ENCODE measurements at regions not wholly inside any gene's neighbourhood (a gene's known extent, or its start where the extent isn't known, plus 50 kb on each side); places are given as distances from the start of the nearest gene placed in this dataset.
"Not testable (repeated sequence)": the region's sequence is repeated elsewhere in the genome, so short reads cannot be mapped to it uniquely, and the experiment has no call there.

DNA sequence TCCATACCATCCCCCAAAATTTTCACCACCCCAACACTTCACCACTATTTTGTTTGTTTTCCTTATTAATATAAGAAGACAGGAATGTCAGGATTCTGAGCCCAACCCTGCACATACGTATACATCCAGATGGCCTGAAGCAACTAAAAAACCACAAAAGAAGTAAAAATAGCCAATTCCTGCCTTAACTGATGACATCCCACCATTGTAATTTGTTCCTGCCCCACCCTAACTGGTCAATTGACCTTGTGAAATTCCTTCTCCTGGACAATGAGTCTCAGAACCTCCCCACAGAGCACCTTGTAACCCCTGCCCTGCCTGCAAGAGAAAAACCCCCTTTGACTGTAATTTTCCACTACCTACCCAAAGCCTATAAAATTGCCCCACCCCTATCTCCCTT lies 132.5 kb downstream of the ZNF675 start:
- intact Hi-C loops (cut with DNase I), result no loop called here
- Histone ChIP-seq H3K9ac (ENCODE audit: low read depth in 2 of 2, low read length in 2 of 2) (no peak overlapping the region), H3K4me3 (no peak overlapping the region), H3K36me3 (no peaks in the 10 kb centered on the region), H3K9me3 (no peaks in the 10 kb centered on the region), H3K4me1 (no peaks in the 10 kb centered on the region), H3K27ac (no peak overlapping the region), H3K27me3 (no peaks in the 10 kb centered on the region)
- TF ChIP-seq, protein P1, sequence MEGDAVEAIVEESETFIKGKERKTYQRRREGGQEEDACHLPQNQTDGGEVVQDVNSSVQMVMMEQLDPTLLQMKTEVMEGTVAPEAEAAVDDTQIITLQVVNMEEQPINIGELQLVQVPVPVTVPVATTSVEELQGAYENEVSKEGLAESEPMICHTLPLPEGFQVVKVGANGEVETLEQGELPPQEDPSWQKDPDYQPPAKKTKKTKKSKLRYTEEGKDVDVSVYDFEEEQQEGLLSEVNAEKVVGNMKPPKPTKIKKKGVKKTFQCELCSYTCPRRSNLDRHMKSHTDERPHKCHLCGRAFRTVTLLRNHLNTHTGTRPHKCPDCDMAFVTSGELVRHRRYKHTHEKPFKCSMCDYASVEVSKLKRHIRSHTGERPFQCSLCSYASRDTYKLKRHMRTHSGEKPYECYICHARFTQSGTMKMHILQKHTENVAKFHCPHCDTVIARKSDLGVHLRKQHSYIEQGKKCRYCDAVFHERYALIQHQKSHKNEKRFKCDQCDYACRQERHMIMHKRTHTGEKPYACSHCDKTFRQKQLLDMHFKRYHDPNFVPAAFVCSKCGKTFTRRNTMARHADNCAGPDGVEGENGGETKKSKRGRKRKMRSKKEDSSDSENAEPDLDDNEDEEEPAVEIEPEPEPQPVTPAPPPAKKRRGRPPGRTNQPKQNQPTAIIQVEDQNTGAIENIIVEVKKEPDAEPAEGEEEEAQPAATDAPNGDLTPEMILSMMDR (IDR thresholded peaks at IDR 0.05), result no peak
- no peak for DNase-seq

DNA sequence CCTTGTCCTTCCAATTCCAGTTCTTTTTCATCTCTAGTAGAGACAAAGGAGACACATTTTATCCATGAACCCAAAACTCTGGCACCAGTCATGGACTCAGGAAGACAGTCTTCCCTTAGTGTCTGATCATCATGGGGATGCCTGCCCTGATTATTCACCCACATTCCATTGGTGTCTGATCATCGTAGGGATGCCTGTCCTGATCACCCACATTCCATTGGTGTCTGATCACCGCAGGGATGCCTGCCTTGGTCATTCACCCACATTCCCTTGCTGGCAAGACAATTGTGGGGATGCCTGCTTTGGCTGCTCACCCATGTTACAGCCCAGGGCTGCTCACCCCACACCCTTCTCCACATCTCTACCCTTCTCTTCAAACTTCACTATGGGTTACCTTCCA lies 136.9 kb downstream of the ZNF675 start:
- H3K27me3 ChIP-seq; H3K4me1 ChIP-seq; intact Hi-C loops (cut with DNase I); DNase-seq; H3K4me3 ChIP-seq; H3K36me3 ChIP-seq; H3K9me3 ChIP-seq; H3K27ac ChIP-seq; H3K9ac ChIP-seq (ENCODE audit: low read depth in 2 of 2, low read length in 2 of 2): not testable (repeated sequence)

- Histone ChIP-seq H3K27me3 (no peaks in the 10 kb centered on the region), H3K4me3 (no peak overlapping the region), H3K27ac (no peak overlapping the region), H3K9ac (ENCODE audit: low read depth in 2 of 2, low read length in 2 of 2) (no peak overlapping the region), H3K4me1 (no peaks in the 10 kb centered on the region), H3K9me3 (no peaks in the 10 kb centered on the region), H3K36me3 (no peaks in the 10 kb centered on the region)
- DNase-seq, result no peak
- intact Hi-C loops (cut with DNase I), result no loop called here
- TF ChIP-seq, protein P1 (IDR thresholded peaks at IDR 0.05), result no peak
Observed at GRCh38 chr19:23547816-23548430, 139.1 kb downstream of the ZNF675 start.

DNA sequence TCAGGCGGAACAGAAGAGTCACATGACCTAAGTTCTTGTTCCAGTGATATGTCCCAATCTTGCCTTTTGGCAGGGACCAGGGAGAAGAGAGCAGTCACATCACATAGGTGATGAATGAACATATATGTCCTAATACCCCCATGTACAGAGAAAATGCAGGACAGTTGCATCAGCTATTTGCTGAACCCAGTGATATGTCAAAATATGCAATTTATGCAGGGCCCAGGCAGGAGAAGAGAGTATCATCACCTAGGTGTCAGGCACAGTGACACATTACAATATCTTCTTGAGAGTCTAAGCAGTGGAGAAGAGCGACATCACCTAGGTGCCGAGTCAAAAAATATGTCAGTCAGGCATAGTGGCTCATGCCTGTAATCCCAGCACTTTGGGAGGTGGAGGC lies 139.9 kb downstream of the ZNF675 start:
- no peaks in the 10 kb centered on the region for H3K36me3 ChIP-seq
- H3K27me3 ChIP-seq, result no peaks in the 10 kb centered on the region
- no peaks in the 10 kb centered on the region for H3K4me1 ChIP-seq
- no peak overlapping the region for H3K9ac ChIP-seq (ENCODE audit: low read depth in 2 of 2, low read length in 2 of 2)
- intact Hi-C loops (cut with DNase I), result no loop called here
- H3K4me3 ChIP-seq, result no peak overlapping the region
- TF ChIP-seq, protein P1 (IDR thresholded peaks at IDR 0.05), result no peak
- H3K27ac ChIP-seq, result no peak overlapping the region
- DNase-seq, result no peak
- no peaks in the 10 kb centered on the region for H3K9me3 ChIP-seq

- H3K4me3 ChIP-seq, result no peak overlapping the region
- H3K4me1 ChIP-seq, result no peaks in the 10 kb centered on the region
- intact Hi-C loops (cut with DNase I), result no loop called here
- H3K36me3 ChIP-seq, result no peaks in the 10 kb centered on the region
- no peak for DNase-seq
- no peaks in the 10 kb centered on the region for H3K27me3 ChIP-seq
- H3K27ac ChIP-seq, result no peak overlapping the region
- no peaks in the 10 kb centered on the region for H3K9me3 ChIP-seq
- H3K9ac ChIP-seq (ENCODE audit: low read depth in 2 of 2, low read length in 2 of 2), result no peak overlapping the region
- TF ChIP-seq, protein P1 (IDR thresholded peaks at IDR 0.05), result no peak
Observed at GRCh38 chr19:23543351-23543750, 143.7 kb downstream of the ZNF675 start.

DNA sequence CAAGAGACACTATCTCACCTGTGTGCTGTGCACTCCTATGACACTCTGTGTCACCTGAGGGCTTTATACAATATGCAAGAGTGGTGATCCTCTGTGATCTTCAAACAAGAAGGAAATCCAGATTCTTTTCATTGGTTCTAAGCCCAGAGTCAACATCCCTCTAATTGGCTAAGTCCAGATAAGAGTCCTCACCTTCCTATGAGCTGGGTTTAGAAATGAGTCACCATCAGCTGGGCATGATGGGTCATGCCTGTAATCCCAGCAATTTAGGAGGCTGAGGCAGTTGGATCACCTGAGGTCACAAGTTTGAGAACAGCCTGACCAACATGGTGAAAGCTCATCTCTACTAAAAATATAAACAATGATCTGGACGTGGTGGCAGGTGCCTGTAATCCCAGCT lies 144.4 kb downstream of the ZNF675 start:
- no peak overlapping the region for H3K27ac ChIP-seq
- TF ChIP-seq, protein P1 (IDR thresholded peaks at IDR 0.05), result no peak
- intact Hi-C loops (cut with DNase I), result no loop called here
- H3K36me3 ChIP-seq, result no peaks in the 10 kb centered on the region
- no peaks in the 10 kb centered on the region for H3K4me1 ChIP-seq
- H3K4me3 ChIP-seq, result no peak overlapping the region
- H3K27me3 ChIP-seq, result no peaks in the 10 kb centered on the region
- H3K9me3 ChIP-seq, result no peaks in the 10 kb centered on the region
- DNase-seq, result no peak
- no peak overlapping the region for H3K9ac ChIP-seq (ENCODE audit: low read depth in 2 of 2, low read length in 2 of 2)
